ENCODE measurements at regions not wholly inside any gene's neighbourhood (a gene's known extent, or its start where the extent isn't known, plus 50 kb on each side); places are given as distances from the start of the nearest gene placed in this dataset.

GRCh38 chr5:9715891-9716335 lies 85.8 kb upstream of the TAS2R1 start:
- H4K8ac ChIP-seq (ENCODE audit: extremely low read depth, insufficient read depth, low read length) = no peak overlapping the region
- no peak overlapping the region for H3K18ac ChIP-seq (ENCODE audit: extremely low read depth, low read length)
- H2BK120ac ChIP-seq (replicated peaks; ENCODE audit: low read depth, low read length) = no peak overlapping the region
- no peak overlapping the region for H3K14ac ChIP-seq (ENCODE audit: insufficient read length)
- no peak overlapping the region for H3K4me2 ChIP-seq (ENCODE audit: insufficient read depth in 1 of 2, low read depth in 2 of 2, low read length in 2 of 2)
- H4K20me1 ChIP-seq (replicated peaks in 1 of 2; ENCODE audit: control insufficient read depth in 1 of 2, insufficient read depth in 2 of 2, low read length in 2 of 2) = no peaks in the 10 kb centered on the region
- no peak overlapping the region for H3K4ac ChIP-seq (replicated peaks; ENCODE audit: insufficient read length, low read depth, low read length)
- no peak for DNase-seq (ENCODE audit: low read depth in 1 of 2, low spot score in 2 of 2)
- no peak overlapping the region for H3K56ac ChIP-seq (replicated peaks; ENCODE audit: insufficient read length, low read depth, low read length)
- peaks cover 0 to 2% of the 10 kb centered on the region in 2 experiments; a peak in 1 of 4 replicates for H3K9me3 ChIP-seq (ENCODE audit: insufficient read depth in 2 of 2, low read depth in 1 of 2, low read length in 1 of 2)
- H4K5ac ChIP-seq (ENCODE audit: insufficient read length, low read depth, low read length) = no peak overlapping the region
- no peak overlapping the region; the same call in 1 of the 2 replicates for H2AFZ ChIP-seq (ENCODE audit: low read length)
- H3K27ac ChIP-seq (ENCODE audit: low read depth, low read length) = no peak overlapping the region
- no peak overlapping the region for H4K91ac ChIP-seq (replicated peaks; ENCODE audit: insufficient read length, low read length)
- WGBS, 2 experiments (ENCODE audit: extremely low coverage in 1 of 2, insufficient coverage in 1 of 2, insufficient read length in 1 of 2, insufficient replicate concordance in 2 of 2, low coverage in 1 of 2, low lambda C conversion rate in 2 of 2, missing lambda C conversion rate in 1 of 2) = 95% methylated on average over 5 of the region's 5 CpGs; no CpG with 5 or more reads in 1 of the 2 experiments
- H3K9ac ChIP-seq (replicated peaks in 1 of 4; ENCODE audit: extremely low read depth in 1 of 4, low read depth in 3 of 4, low read length in 3 of 4) = no peak overlapping the region
- H2BK12ac ChIP-seq (ENCODE audit: low read depth, low read length) = no peak overlapping the region
- no peaks in the 10 kb centered on the region for H3K36me3 ChIP-seq (ENCODE audit: control insufficient read depth in 2 of 4, insufficient read depth in 4 of 4, low read length in 3 of 4)
- no peaks in the 10 kb centered on the region for H3K4me1 ChIP-seq (replicated peaks in 1 of 4; ENCODE audit: control insufficient read depth in 3 of 4, insufficient read depth in 4 of 4, low read length in 3 of 4)
- no peak overlapping the region for H3K4me3 ChIP-seq (ENCODE audit: extremely low read depth in 1 of 4, insufficient read depth in 2 of 4, low read depth in 3 of 4, low read length in 4 of 4)
- no peaks in the 10 kb centered on the region for H3K23me2 ChIP-seq (ENCODE audit: low read depth, low read length)
- no peaks in the 10 kb centered on the region for H3K27me3 ChIP-seq (replicated peaks in 1 of 4; ENCODE audit: control insufficient read depth in 3 of 4, extremely low read depth in 1 of 4, insufficient read depth in 3 of 4, low read length in 3 of 4)
- no peak overlapping the region for H2BK20ac ChIP-seq (ENCODE audit: low read length)
- ChIA-PET CTCF (ENCODE audit: partially characterized antibody) (interaction anchor here (0.6 to 1.4 kb wide), 3 partner anchors 9 to 314 kb away, joined by 3 to 4 read pairs (median 3); no protein-coding TSS in a partner anchor), POLR2A (ENCODE audit: partially characterized antibody) (interaction anchor here (0.6 kb wide), 1 partner anchor 23 kb away, joined by 3 read pairs; no protein-coding TSS in a partner anchor)
- H3K79me1 ChIP-seq (ENCODE audit: low read depth, low read length) = no peaks in the 10 kb centered on the region
- no peak for FAIRE-seq
- no peak overlapping the region for H3K23ac ChIP-seq (ENCODE audit: insufficient read length)
- H2AK5ac ChIP-seq (ENCODE audit: low read depth, low read length) = no peak overlapping the region
- no peaks in the 10 kb centered on the region for H3K79me2 ChIP-seq (ENCODE audit: control insufficient read depth in 1 of 2, insufficient read depth in 2 of 2, low read length in 2 of 2)
- H2BK5ac ChIP-seq (ENCODE audit: low read depth, low read length) = no peak overlapping the region
- H2BK15ac ChIP-seq (ENCODE audit: low read length) = no peak overlapping the region
- TF ChIP-seq HDAC2 (IDR thresholded peaks at IDR 0.05; ENCODE audit: borderline replicate concordance in 1 of 2, low read depth in 2 of 2, low read length in 2 of 2) = no peak
- TF ChIP-seq RFX5 (IDR thresholded peaks at IDR 0.05; ENCODE audit: borderline replicate concordance, low read depth, low read length) = no peak
- no peak for TF ChIP-seq SUZ12 (IDR thresholded peaks at IDR 0.05; ENCODE audit: low read length)
